D341Med (cell line): ENCODE measurements at regions not wholly inside any gene's neighbourhood (a gene's known extent, or its start where the extent isn't known, plus 50 kb on each side); places are given as distances from the start of the nearest gene placed in this dataset.

Experiments
- DNase-seq: peaks from one replicate; pipeline ENCODE4 v3.0.0; 2012; ENCODE audit warnings: low spot score

- DNase-seq = no peak
Observed at GRCh38 chr20:6693178-6693807, 74.2 kb upstream of the BMP2 start.

GRCh38 chr20:6692566-6693173 lies 74.8 kb upstream of the BMP2 start:
- DNase-seq = no peak

DNA sequence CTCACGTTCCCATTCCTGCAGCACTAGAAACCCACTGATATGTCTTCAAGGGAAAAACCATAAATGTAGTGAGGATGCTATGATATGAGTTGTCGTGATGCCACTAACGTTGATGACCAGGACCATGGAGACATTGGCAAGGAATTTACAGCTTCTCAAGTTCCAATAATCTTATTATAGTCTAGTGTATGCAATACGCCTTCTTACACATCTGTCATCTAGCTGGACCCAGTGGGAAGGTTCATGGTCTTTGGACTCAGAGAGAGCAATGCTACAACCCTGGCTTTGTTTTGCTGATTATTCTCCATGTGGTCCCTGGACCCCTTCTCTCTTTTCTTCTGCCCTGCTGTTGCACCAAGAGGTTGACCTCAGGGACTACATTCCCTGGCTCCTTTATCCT lies 76.0 kb upstream of the BMP2 start:
- DNase-seq = no peak

DNA sequence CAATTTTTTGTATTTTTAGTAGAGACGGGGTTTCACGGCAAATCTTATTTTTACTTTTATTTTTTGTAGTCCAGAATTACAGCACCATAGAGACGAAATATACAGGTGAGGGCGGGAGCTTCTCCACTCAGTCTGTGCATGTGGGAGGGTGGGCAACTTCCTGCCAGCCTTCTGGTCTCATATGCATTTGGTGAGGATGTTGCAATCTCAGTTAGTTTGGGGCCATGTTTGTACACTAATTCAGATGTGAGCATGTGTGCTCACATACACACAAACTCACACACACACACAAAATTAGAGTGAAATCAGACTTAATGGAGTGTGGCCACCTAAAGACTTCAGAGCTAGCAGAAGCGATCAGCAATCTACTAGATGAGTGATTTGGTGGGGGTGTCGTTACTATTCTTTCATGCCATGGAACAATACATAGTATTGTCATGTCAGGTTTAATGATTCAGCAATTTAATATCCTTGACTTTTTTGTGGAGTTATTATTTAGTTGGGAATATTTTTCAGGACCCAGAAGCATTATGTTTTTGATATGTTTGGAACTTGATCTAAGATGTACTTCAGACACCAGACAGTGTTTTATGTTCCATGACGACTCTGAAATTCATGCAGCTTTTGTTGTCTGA lies 78.0 kb upstream of the BMP2 start:
- no peak for DNase-seq

DNA sequence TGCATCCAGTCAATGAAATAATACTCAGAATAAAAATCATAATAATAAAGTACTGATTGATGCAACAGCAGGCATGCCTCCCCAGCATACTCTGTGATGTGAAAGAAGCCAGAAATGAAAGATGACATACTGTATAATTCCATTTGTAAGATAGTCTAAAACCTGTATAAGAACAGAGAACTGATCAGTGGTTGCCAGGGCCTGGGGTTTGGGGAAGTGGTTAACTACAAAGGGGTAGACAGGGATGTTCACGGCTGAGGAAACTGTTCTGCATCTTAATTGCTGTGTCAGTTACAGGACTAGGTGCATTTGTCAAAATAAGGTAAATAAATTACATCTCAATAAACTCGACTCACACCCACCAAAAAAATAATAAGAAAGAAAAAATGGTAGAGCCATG lies 81.3 kb upstream of the BMP2 start:
- DNase-seq = no peak

DNA sequence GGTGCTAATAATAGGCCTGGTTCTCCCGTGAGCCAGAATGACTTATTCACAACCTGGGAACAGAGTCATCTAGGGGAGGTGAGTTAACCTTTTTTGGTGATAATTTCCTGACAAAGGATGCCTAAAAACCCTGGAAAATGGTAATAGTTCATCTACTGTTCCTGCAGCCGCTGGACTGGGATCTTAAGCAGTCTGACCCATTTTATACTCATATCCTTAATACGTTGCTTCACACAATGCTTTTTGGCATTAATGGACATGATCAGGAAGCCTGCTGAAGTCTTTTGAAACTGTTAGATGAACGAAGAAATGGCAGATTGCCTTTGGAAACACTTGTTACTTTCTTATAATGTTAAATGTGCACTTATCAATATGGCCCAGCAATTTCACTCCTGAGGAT lies 81.9 kb upstream of the BMP2 start:
- DNase-seq = no peak

DNA sequence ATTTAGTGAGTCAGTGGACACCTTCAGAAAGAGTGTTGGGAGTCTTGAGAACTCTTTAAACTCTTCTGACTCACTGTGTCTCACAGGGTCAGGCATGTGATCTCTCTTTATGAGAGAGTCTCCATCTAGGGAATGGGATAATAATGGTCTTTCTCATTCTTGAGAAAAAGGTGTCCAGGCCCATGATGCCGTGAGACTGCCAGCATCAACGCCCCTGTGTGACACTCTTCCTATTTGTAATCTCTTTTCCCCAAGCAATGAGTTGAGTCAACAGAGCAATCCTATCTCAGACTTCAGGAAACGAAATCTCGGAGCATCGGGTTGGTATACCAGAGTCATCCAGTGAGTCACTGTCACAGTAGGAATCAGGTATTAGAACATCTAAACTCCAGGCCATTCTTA lies 82.3 kb upstream of the BMP2 start:
- DNase-seq = no peak

DNA sequence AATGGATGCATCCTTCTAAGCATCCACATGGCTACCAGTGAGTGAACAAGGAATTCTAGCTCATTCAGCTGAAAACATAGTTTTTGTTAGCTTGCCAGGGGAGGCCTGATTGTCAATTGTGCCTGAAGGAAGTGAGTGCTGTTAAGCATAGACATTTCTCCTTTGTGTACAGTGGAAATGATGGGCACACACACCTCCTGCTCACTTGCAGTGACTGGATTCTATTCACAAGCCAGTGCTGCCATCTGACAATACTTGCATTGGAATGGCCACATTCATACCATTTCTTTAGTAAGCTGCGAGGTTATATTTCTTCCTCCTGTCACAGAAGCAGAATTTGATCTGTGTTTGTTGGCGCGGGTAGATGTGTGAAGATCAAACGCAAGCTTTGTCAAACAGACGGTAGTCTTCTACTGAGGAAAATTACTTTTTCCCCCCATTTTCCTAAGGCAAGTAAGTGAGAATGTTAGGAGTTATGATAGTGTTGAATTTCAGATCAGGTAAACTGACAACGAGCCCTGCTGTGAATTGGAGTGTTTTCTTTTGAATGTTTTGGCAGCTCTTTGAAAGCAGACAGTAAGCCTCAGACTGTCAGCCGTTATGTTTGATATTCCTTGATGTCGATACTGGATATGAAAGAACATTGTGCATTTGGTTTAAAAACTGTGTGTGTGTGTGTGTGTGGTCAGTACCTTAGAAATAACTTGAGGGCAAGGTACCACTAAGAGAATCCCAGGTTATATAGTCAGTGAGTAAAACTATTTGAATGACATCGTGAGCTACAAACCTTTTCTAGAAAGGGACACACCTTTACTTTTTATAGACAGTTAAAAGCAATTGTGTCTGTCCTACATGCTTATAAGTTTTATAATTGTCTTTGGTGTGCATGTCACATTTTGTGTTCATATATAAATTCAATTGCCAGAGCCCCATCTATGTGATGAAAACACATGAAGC lies 84.2 kb upstream of the BMP2 start:
- DNase-seq = no peak

DNA sequence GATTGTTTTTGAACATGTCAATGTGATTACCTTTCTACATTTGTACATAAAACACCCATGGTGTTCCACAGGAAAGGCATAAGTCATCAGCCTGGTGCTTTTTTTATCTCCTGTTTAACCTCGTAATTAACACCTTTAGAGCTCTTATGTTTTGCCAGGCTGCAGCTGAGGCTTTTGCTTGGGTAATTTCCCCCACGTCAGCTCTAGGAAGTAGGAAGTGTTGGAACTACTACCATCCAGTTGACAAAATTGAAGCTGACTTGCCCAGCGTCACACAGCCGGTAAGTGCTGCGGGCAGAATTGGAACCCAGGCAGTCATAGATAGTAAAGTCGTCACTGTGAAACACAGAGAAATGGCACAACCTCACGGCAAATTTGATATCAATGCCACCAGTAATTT lies 86.6 kb upstream of the BMP2 start:
- DNase-seq = no peak

DNA sequence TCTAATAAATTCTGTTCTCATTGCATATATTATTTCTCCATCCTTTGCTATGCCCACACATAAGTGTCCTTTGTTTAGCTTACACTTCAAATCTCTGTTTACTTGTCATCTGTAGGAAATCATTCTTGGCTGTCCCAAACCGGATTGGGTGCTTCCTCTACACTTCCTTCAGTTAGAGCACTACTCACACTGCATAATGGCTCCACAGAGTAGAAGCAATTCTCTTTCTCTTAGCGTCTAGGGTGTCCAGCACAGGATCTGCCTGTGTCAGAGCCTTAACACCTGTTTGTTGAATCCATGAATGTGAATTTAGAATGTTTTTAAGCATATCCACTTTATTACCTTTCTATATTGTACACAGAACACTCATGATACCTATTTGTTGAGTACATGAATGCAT lies 87.0 kb upstream of the BMP2 start:
- DNase-seq = no peak

- no peak for DNase-seq
Observed at GRCh38 chr20:6679086-6679485, 88.4 kb upstream of the BMP2 start.

GRCh38 chr20:6678101-6678500 lies 89.4 kb upstream of the BMP2 start:
- DNase-seq = no peak

- DNase-seq = no peak
Observed at GRCh38 chr20:6674831-6675230, 92.7 kb upstream of the BMP2 start.

GRCh38 chr20:6673071-6673470 lies 94.4 kb upstream of the BMP2 start:
- no peak for DNase-seq

DNA sequence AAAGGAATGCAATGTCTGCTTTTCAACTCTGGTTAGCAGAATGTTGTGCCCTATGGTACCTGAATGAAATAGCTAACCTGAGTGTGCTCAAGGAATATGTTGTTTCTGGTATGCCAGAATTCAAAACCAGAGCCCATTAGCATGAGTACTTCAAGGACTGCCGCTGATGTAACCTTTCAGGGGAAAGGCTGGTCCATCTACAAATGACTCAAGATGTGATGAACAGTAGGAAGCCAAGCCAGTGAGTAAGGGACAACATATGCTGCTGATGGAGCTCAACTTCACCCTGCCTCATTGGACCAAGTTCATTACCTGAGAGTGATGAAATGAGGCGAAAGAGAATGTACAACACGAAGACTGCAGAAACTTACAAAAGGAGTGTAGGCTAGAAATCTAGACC lies 95.7 kb upstream of the BMP2 start:
- DNase-seq = no peak

DNA sequence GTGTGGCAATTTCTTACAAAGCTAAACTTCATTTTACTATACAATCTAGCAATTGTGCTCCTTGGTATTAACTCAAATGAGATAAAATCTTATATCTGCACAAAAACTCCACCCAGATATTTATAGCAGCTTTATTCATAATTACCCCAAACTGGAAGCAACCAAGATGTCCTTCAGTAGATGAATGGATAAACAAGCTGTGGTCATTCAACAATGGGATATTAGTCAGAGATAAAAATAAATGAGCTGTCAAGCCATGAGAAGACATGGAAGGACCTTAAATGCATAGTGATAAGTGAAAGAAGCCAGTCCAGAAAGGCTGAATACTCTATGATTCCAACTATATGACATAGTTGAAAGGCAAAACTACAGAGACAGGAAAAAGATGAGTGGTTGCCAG lies 98.9 kb upstream of the BMP2 start:
- DNase-seq = no peak

- DNase-seq = no peak
Observed at GRCh38 chr20:6665621-6666355, 101.7 kb upstream of the BMP2 start.

DNA sequence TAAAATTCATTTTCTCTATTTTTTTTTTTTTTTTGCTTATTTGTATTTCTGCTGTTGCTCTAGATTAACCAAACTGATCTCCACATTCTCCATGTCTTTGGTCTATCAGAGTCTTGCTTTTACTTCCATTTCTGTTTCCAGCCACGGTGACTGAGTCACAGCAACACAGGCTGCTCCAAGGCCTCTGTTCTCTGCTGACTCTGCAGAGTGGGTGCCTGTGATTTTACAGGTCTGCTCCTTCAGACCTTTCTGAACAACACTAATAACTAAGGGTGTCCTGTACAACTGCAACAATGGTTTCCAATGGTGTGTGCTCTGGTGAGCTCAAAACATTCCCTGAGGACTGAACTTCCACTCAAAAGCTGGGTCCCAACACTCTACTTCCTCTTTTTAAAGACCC lies 102.3 kb upstream of the BMP2 start:
- DNase-seq = no peak

DNA sequence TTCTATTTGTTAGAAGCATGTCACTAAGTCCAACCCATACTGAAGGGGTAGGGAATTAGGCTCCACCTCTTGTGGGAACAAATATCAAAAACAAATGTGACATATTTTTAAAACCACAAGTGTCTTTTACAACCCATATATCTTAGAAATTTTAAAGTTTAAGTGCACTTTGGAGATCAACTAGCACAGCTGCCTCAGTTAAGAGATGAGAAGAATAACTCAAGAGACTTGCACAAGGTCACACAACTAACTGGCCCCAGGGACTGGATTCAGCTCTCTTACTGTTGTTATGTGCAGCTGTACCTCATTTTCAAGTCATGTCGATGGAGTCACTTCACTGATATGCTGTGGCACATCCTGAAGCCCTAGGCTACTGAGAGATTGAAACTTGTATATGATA lies 102.9 kb upstream of the BMP2 start:
- DNase-seq = no peak

GRCh38 chr20:6663751-6664388 lies 103.6 kb upstream of the BMP2 start:
- no peak for DNase-seq

GRCh38 chr20:6663104-6663503 lies 104.4 kb upstream of the BMP2 start:
- DNase-seq = no peak

DNA sequence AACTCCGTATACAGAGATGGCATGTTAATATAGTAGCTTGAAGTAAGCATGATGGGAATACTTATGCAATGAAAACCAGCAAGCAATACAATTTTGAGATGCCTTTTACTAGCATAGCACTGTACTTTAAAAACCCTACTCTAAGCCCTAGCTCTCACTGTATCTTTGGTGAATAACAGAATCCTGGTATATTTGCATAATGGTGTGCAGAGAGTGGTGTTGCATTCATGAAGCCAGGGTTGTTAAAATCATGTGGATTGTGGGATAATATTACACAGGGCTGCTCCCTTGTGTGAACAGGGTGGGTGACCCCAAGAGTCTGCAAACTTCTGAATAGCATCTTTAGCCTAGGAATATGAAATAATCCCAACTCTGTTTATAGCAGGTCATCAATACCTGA lies 105.2 kb upstream of the BMP2 start:
- DNase-seq = no peak
